DOHH2 (cell line): ENCODE measurements at regions not wholly inside any gene's neighbourhood (a gene's known extent, or its start where the extent isn't known, plus 50 kb on each side); places are given as distances from the start of the nearest gene placed in this dataset.

ENCODE experiments used
- EZH2phosphoT487 ChIP-seq: fragments of 200-600 bp; sonication (generic); IDR thresholded peaks from 2 replicates; pipeline ENCODE4 v1.6.1; 2017; ENCODE audit warnings: borderline replicate concordance, mild to moderate bottlenecking, antibody characterized with exemption, low read length, moderate library complexity, mixed read lengths
- TF ChIP-seq, protein P1 (sequence below): fragments of 200-600 bp; sonication (generic); IDR thresholded peaks from one replicate; pipeline ENCODE4 v1.5.1; 2014; ENCODE audit warnings: antibody characterized with exemption, mild to moderate bottlenecking, low read depth, low read length; ENCODE audit not compliant: poor library complexity, severe bottlenecking

DNA sequence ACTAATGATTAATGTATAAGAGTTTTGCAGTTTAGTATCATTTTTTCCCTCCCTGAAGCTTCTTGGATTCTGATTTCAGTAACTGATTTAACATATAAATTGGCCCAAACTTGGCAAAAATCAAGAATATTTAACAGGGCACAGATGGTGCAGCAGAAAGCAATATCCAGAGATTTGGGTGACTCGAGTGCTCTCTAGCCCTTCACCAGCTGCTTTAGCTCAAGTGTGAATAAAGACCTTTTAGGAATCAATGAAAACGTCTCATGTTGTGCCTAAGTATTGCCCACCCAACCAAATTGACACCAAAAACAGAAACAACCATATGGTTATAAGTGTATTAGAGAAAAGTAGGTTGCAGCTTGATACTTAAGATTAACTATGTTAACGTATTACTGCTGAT lies 933.4 kb upstream of the PTPRD start:
- TF ChIP-seq, protein P1, sequence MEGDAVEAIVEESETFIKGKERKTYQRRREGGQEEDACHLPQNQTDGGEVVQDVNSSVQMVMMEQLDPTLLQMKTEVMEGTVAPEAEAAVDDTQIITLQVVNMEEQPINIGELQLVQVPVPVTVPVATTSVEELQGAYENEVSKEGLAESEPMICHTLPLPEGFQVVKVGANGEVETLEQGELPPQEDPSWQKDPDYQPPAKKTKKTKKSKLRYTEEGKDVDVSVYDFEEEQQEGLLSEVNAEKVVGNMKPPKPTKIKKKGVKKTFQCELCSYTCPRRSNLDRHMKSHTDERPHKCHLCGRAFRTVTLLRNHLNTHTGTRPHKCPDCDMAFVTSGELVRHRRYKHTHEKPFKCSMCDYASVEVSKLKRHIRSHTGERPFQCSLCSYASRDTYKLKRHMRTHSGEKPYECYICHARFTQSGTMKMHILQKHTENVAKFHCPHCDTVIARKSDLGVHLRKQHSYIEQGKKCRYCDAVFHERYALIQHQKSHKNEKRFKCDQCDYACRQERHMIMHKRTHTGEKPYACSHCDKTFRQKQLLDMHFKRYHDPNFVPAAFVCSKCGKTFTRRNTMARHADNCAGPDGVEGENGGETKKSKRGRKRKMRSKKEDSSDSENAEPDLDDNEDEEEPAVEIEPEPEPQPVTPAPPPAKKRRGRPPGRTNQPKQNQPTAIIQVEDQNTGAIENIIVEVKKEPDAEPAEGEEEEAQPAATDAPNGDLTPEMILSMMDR, result no peak
- no peak for TF ChIP-seq EZH2phosphoT487
